H9 (cell line): ENCODE measurements at regions not wholly inside any gene's neighbourhood (a gene's known extent, or its start where the extent isn't known, plus 50 kb on each side); places are given as distances from the start of the nearest gene placed in this dataset.

Experiments used
- DNase-seq: peaks from one replicate; pipeline ENCODE4 v3.0.0-alpha.2; 2017
- H2AFZ ChIP-seq: one replicate; pipeline ENCODE4 v1.6.1; 2013; ENCODE audit warnings: mild to moderate bottlenecking, low read length, control low read depth, moderate library complexity
- H2AK5ac ChIP-seq: 2 replicates; pipeline ENCODE4 v1.6.1; 2013; ENCODE audit warnings: low read length, control low read depth, mixed read lengths; ENCODE audit not compliant: insufficient read length
- H2BK120ac ChIP-seq: one replicate; pipeline ENCODE4 v1.6.1; 2013; ENCODE audit warnings: low read depth, mild to moderate bottlenecking, low read length, control low read depth, inconsistent platforms; ENCODE audit not compliant: poor library complexity, severe bottlenecking
- H2BK12ac ChIP-seq: 2 replicates; pipeline ENCODE4 v1.6.1; 2013; ENCODE audit warnings: low read length, control low read depth, mixed read lengths, low read depth; ENCODE audit not compliant: insufficient read length
- H2BK15ac ChIP-seq: 2 replicates; pipeline ENCODE4 v1.6.1; 2013; ENCODE audit warnings: low read depth, low read length, control low read depth
- H2BK20ac ChIP-seq: one replicate; pipeline ENCODE4 v1.6.1; 2013; ENCODE audit warnings: low read depth, mild to moderate bottlenecking, low read length, control low read depth, inconsistent platforms; ENCODE audit not compliant: poor library complexity, severe bottlenecking
- H2BK5ac ChIP-seq: 2 replicates; pipeline ENCODE4 v1.6.1; 2013; ENCODE audit warnings: low read length, control low read depth, mixed read lengths; ENCODE audit not compliant: insufficient read length
- H3K14ac ChIP-seq: 2 replicates; pipeline ENCODE4 v1.6.1; 2013; ENCODE audit warnings: low read length, control low read depth; ENCODE audit not compliant: insufficient read depth
- H3K18ac ChIP-seq: 2 replicates; pipeline ENCODE4 v1.6.1; 2013; ENCODE audit warnings: low read depth, mild to moderate bottlenecking, mixed read lengths, low read length, control low read depth; ENCODE audit not compliant: insufficient read length
- H3K23ac ChIP-seq: 2 replicates; pipeline ENCODE4 v1.6.1; 2013; ENCODE audit warnings: low read length, control low read depth, mixed read lengths, low read depth; ENCODE audit not compliant: insufficient read length
- H3K23me2 ChIP-seq: 2 replicates; pipeline ENCODE4 v1.6.1; 2013; ENCODE audit warnings: low read depth, mild to moderate bottlenecking, mixed read lengths, low read length, control low read depth; ENCODE audit not compliant: insufficient read length, poor library complexity, severe bottlenecking
- H3K27ac ChIP-seq: 2 replicates; pipeline ENCODE4 v1.5.1; 2013; ENCODE audit warnings: low read length, control low read depth, mixed read lengths, low read depth; ENCODE audit not compliant: insufficient read length
- H3K27me3 ChIP-seq: 2 replicates; pipeline ENCODE4 v1.6.1; 2013; ENCODE audit warnings: low read length, control low read depth, inconsistent platforms; ENCODE audit not compliant: insufficient read depth
- H3K4ac ChIP-seq: 2 replicates; pipeline ENCODE4 v1.6.1; 2013; ENCODE audit warnings: low read depth, mild to moderate bottlenecking, control low read depth, inconsistent platforms, low read length, moderate library complexity
- H3K4me1 ChIP-seq: 2 replicates; pipeline ENCODE4 v1.6.1; 2013; ENCODE audit warnings: low read length, control low read depth, inconsistent platforms; ENCODE audit not compliant: insufficient read depth
- H3K4me2 ChIP-seq: 2 replicates; pipeline ENCODE4 v1.6.1; 2013; ENCODE audit warnings: low read length, control low read depth, mixed read lengths; ENCODE audit not compliant: insufficient read length, insufficient read depth
- H3K56ac ChIP-seq: 2 replicates; pipeline ENCODE4 v1.6.1; 2013; ENCODE audit warnings: low read depth, mild to moderate bottlenecking, mixed read lengths, low read length, control low read depth; ENCODE audit not compliant: insufficient read length
- H3K79me1 ChIP-seq: 2 replicates; pipeline ENCODE4 v1.6.1; 2013; ENCODE audit warnings: low read depth, mild to moderate bottlenecking, moderate library complexity, low read length, control low read depth, inconsistent platforms; ENCODE audit not compliant: insufficient read depth, poor library complexity, severe bottlenecking
- H3K79me2 ChIP-seq: 2 replicates; pipeline ENCODE4 v1.6.1; 2013; ENCODE audit warnings: low read length, control low read depth, inconsistent platforms; ENCODE audit not compliant: insufficient read depth
- H3K9ac ChIP-seq: 2 replicates; pipeline ENCODE4 v1.6.1; 2013; ENCODE audit warnings: low read length, control low read depth, mixed read lengths; ENCODE audit not compliant: insufficient read length; ENCODE audit errors: extremely low read depth
- H3K9me3 ChIP-seq: one replicate; pipeline ENCODE4 v1.6.1; 2013; ENCODE audit warnings: low read depth, low read length, inconsistent platforms; ENCODE audit not compliant: control insufficient read depth
- H3T11ph ChIP-seq: one replicate; pipeline ENCODE4 v1.6.1; 2013; ENCODE audit warnings: mild to moderate bottlenecking, low read length, control low read depth, inconsistent platforms
- H4K20me1 ChIP-seq: one replicate; pipeline ENCODE4 v1.6.1; 2013; ENCODE audit not compliant: control insufficient read depth, insufficient read length, insufficient read depth
- H4K5ac ChIP-seq: 2 replicates; pipeline ENCODE4 v1.6.1; 2013; ENCODE audit warnings: low read depth, mild to moderate bottlenecking, mixed read lengths, low read length, control low read depth; ENCODE audit not compliant: insufficient read length
- H4K8ac ChIP-seq: replicated peaks from 2 replicates; pipeline ENCODE4 v1.6.1; 2013; ENCODE audit warnings: low read length, control low read depth, mixed read lengths, low read depth; ENCODE audit not compliant: insufficient read length
- H4K91ac ChIP-seq: 2 replicates; pipeline ENCODE4 v1.6.1; 2013; ENCODE audit warnings: low read depth, mild to moderate bottlenecking, moderate library complexity, mixed read lengths, low read length, control low read depth; ENCODE audit not compliant: insufficient read length
- H3K27ac Mint-ChIP-seq, 3 experiments: 2 replicates in 2 of 3; 3 replicates in 1 of 3; pipeline ENCODE4 v1.8.0; 2020 to 2021; ENCODE audit warnings: mixed read lengths in 3 of 3, mild to moderate bottlenecking in 1 of 3, moderate library complexity in 1 of 3
- H3K27me3 Mint-ChIP-seq: 2 replicates; pipeline ENCODE4 v1.8.0; 2021; ENCODE audit warnings: low read depth, mild to moderate bottlenecking, moderate library complexity, mixed read lengths
- H3K36me3 Mint-ChIP-seq, 3 experiments: 2 replicates in 2 of 3; 3 replicates in 1 of 3; pipeline ENCODE4 v1.8.0; 2020 to 2021; ENCODE audit warnings: low read depth in 3 of 3, mixed read lengths in 3 of 3; ENCODE audit not compliant: insufficient read depth in 1 of 3
- H3K4me1 Mint-ChIP-seq, 2 experiments: 2 replicates each; pipeline ENCODE4 v1.8.0; 2020; ENCODE audit warnings: mixed read lengths in 2 of 2
- H3K4me3 Mint-ChIP-seq, 2 experiments: 2 replicates in 1 of 2; 3 replicates in 1 of 2; pipeline ENCODE4 v1.8.0; 2020 to 2021; ENCODE audit warnings: mild to moderate bottlenecking in 2 of 2, mixed read lengths in 2 of 2, moderate library complexity in 1 of 2
- H3K9me3 Mint-ChIP-seq, 2 experiments: 2 replicates in 1 of 2; 3 replicates in 1 of 2; pipeline ENCODE4 v1.8.0; 2020; ENCODE audit warnings: mild to moderate bottlenecking in 2 of 2, mixed read lengths in 2 of 2, moderate library complexity in 1 of 2
- CTCF ChIP-seq: fragments of 200-600 bp; sonication (generic); conservative IDR thresholded peaks from 3 replicates; pipeline ENCODE4 v1.8.0; 2021; ENCODE audit warnings: antibody characterized with exemption, mild to moderate bottlenecking
- WGBS: extraction: QIAGEN DNeasy Blood & Tissue Kit; methylation state at CpG from one replicate; pipeline ENCODE4 v1.1.7; 2013; ENCODE audit warnings: missing lambda C conversion rate, low lambda C conversion rate, mixed read lengths; ENCODE audit not compliant: insufficient read length; ENCODE audit errors: extremely low coverage; 5-methylcytosine and 5-hydroxymethylcytosine counted together

DNA sequence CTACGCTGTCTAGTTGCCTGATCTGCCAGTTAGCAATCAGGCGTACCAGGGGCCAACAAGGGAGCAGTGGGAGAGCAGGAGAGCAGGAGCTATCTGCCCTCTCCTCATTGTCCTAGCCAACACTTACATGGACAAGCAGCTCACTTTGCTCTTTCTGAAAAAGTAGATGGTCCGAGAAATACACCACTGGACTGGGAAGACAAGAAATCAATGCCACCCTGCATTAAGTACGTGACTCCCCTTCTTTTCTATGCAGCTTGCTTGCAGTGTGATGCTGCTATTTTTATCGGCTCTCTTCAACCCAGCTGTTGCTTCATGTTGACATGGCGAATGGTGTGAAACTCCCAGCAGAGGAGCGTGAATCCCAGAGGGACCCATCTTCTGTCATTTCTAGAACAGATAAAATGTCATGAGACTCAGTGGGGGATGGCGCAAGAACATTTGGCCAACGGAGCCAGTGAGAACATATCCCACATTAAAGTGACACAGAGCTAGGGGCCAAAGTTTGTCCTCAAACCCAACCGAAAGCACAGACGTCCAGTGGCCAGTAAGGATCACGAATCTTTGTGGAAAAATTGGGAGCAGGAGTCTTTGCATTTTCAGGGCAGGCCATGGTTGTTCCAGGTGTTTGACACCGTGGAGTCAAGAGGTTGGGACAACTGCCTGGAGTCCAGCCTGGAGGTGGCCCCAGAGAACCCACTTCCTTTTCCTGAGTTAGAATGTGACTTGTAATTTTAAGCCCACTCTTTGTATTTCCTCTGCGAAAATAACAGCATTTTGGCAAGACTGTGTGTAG, 53.7 kb upstream of the MEF2A start:
- Histone ChIP-seq H3T11ph (no peak overlapping the region), H3K79me1 (no peaks in the 10 kb centered on the region), H2AFZ (no peak overlapping the region), H3K27me3 (no peaks in the 10 kb centered on the region), H4K20me1 (no peaks in the 10 kb centered on the region), H3K18ac (no peak overlapping the region), H3K4me1 (no peaks in the 10 kb centered on the region), H3K4ac (no peak overlapping the region), H2BK15ac (no peak overlapping the region), H3K9ac (no peak overlapping the region), H2BK5ac (no peak overlapping the region), H2BK20ac (no peak overlapping the region), H2BK120ac (no peak overlapping the region), H3K23ac (no peak overlapping the region), H3K9me3 (no peaks in the 10 kb centered on the region), H2BK12ac (no peak overlapping the region), H4K91ac (no peak overlapping the region), H3K23me2 (no peaks in the 10 kb centered on the region), H3K56ac (no peak overlapping the region), H4K5ac (no peak overlapping the region), H3K27ac (no peak overlapping the region), H4K8ac (no peak overlapping the region), H2AK5ac (no peak overlapping the region), H3K79me2 (no peaks in the 10 kb centered on the region), H3K14ac (no peak overlapping the region), H3K4me2 (no peak overlapping the region)
- Mint-ChIP-seq H3K4me1 (peaks cover 8% of the 10 kb centered on the region in 2 experiments), H3K27me3 (no peaks in the 10 kb centered on the region), H3K4me3 (no peak overlapping the region), H3K36me3 (no peaks in the 10 kb centered on the region; a peak in 1 of 7 replicates), H3K9me3 (peaks cover 0 to 8% of the 10 kb centered on the region in 2 experiments; a peak in 4 of 5 replicates), H3K27ac (no peak overlapping the region)
- TF ChIP-seq CTCF: no peak
- no CpG with 5 or more reads among the region's 14 CpGs for WGBS
- no peak for DNase-seq
